ENCODE measurements at regions not wholly inside any gene's neighbourhood (a gene's known extent, or its start where the extent isn't known, plus 50 kb on each side); places are given as distances from the start of the nearest gene placed in this dataset.

DNA sequence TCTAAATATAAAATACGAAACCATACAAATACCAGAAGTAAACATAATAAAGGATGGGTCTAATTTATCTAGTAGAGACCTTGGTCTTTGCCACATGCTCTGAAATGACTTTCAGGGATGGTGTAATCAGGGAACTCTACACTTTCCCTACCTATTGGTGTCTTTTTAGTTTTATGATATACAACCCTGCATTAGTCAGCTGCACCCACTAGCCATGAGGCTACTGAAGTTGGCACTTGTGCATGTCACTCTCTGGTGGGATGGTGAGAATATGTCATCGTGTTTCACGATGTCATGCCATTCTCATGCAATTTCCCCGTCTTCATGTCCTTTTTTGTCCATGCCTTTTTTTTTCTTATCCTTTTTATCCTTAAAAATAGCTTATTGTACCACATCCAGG, 234.9 kb upstream of the ACTBL2 start (continued):
- no peak for TF ChIP-seq SIN3A (IDR thresholded peaks at IDR 0.05; ENCODE audit: borderline replicate concordance, low read depth, low read length)
- TF ChIP-seq, protein P1, sequence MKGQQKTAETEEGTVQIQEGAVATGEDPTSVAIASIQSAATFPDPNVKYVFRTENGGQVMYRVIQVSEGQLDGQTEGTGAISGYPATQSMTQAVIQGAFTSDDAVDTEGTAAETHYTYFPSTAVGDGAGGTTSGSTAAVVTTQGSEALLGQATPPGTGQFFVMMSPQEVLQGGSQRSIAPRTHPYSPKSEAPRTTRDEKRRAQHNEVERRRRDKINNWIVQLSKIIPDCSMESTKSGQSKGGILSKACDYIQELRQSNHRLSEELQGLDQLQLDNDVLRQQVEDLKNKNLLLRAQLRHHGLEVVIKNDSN (IDR thresholded peaks at IDR 0.05; ENCODE audit: borderline replicate concordance, low read depth) = no peak
- TF ChIP-seq RCOR1 (IDR thresholded peaks at IDR 0.05; ENCODE audit: low read length) = no peak
- no peak for TF ChIP-seq NRF1 (IDR thresholded peaks at IDR 0.05; ENCODE audit: low read depth, low read length)

GRCh38 chr5:57716661-57717060, 234.1 kb upstream of the ACTBL2 start:
- Histone ChIP-seq H3K9me2 (no peaks in the 10 kb centered on the region; the same call in 1 of the 2 replicates), H3K79me2 (ENCODE audit: insufficient read depth) (no peaks in the 10 kb centered on the region), H3K27me3 (ENCODE audit: insufficient read depth) (no peaks in the 10 kb centered on the region), H3K36me3 (replicated peaks in 1 of 2; ENCODE audit: control insufficient read depth in 1 of 2, insufficient read depth in 2 of 2, low read length in 1 of 2) (no peaks in the 10 kb centered on the region), H3K4me3 (ENCODE audit: low read depth in 2 of 2, low read length in 1 of 2) (no peak overlapping the region), H3K9ac (no peak overlapping the region), H3K27ac (ENCODE audit: low read depth in 2 of 2, low read length in 1 of 2) (no peak overlapping the region), H3K4me1 (ENCODE audit: control insufficient read depth in 1 of 2, insufficient read depth in 2 of 2, low read depth in 1 of 2, low read length in 1 of 2) (no peaks in the 10 kb centered on the region; a peak in 1 of 4 replicates), H4K20me1 (ENCODE audit: insufficient read depth) (no peaks in the 10 kb centered on the region), H3F3A (replicated peaks; ENCODE audit: insufficient read depth) (no peaks in the 10 kb centered on the region), H2AFZ (ENCODE audit: low read depth) (no peak overlapping the region), H3K4me2 (no peak overlapping the region), H3K9me3 (no peaks in the 10 kb centered on the region)
- TF ChIP-seq EP300 (IDR thresholded peaks at IDR 0.05; ENCODE audit: borderline replicate concordance in 1 of 2, low read depth in 1 of 2, low read length in 1 of 2) = no peak
- no peak for TF ChIP-seq RCOR1 (IDR thresholded peaks at IDR 0.05; ENCODE audit: low read length)
- TF ChIP-seq FOXJ3 (CRISPR knock-in tag; IDR thresholded peaks at IDR 0.05) = no peak
- TF ChIP-seq GATA2 (CRISPR knock-in tag; IDR thresholded peaks at IDR 0.05) = no peak
- TF ChIP-seq SIN3A (IDR thresholded peaks at IDR 0.05; ENCODE audit: borderline replicate concordance, low read depth, low read length) = no peak
- TF ChIP-seq FOSL2 (IDR thresholded peaks at IDR 0.05; ENCODE audit: borderline replicate concordance, low read depth) = no peak
- TF ChIP-seq POLR2AphosphoS5 (IDR thresholded peaks at IDR 0.05; ENCODE audit: low read depth, low read length) = no peak
- no peak for TF ChIP-seq GABPA (IDR thresholded peaks at IDR 0.05; ENCODE audit: low read depth)
- no peak for TF ChIP-seq EZH2phosphoT487 (IDR thresholded peaks at IDR 0.05; ENCODE audit: borderline replicate concordance, low read depth)
- no peak for TF ChIP-seq ZBTB33 (IDR thresholded peaks at IDR 0.05; ENCODE audit: borderline replicate concordance, low read depth)
- TF ChIP-seq, protein P2, sequence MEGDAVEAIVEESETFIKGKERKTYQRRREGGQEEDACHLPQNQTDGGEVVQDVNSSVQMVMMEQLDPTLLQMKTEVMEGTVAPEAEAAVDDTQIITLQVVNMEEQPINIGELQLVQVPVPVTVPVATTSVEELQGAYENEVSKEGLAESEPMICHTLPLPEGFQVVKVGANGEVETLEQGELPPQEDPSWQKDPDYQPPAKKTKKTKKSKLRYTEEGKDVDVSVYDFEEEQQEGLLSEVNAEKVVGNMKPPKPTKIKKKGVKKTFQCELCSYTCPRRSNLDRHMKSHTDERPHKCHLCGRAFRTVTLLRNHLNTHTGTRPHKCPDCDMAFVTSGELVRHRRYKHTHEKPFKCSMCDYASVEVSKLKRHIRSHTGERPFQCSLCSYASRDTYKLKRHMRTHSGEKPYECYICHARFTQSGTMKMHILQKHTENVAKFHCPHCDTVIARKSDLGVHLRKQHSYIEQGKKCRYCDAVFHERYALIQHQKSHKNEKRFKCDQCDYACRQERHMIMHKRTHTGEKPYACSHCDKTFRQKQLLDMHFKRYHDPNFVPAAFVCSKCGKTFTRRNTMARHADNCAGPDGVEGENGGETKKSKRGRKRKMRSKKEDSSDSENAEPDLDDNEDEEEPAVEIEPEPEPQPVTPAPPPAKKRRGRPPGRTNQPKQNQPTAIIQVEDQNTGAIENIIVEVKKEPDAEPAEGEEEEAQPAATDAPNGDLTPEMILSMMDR (IDR thresholded peaks at IDR 0.05) = no peak
- TF ChIP-seq CHD2 (IDR thresholded peaks at IDR 0.05; ENCODE audit: low read length, partially characterized antibody) = no peak
- no peak for TF ChIP-seq PBX3 (IDR thresholded peaks at IDR 0.05)
- TF ChIP-seq TEAD4 (IDR thresholded peaks at IDR 0.05; ENCODE audit: borderline replicate concordance, insufficient read depth) = no peak
- CTCF ChIA-PET = no interaction called here
- DNase-seq = no peak
- POLR2A ChIA-PET = no interaction called here
- WGBS (ENCODE audit: low lambda C conversion rate) = 77% methylated on average over 3 of the region's 3 CpGs
